CD14-positive monocyte (primary cell): ENCODE measurements at regions not wholly inside any gene's neighbourhood (a gene's known extent, or its start where the extent isn't known, plus 50 kb on each side); places are given as distances from the start of the nearest gene placed in this dataset.

Source experiments
- DNase-seq, 3 donors: peaks; one replicate each; pipeline ENCODE4 v3.0.0-alpha.2; 2011 to 2022
- H2AFZ ChIP-seq: 2 replicates; pipeline ENCODE4 v1.6.0; 2012; ENCODE audit warnings: mild to moderate bottlenecking, low read depth, low read length, inconsistent platforms; ENCODE audit not compliant: insufficient read depth, poor library complexity, severe bottlenecking
- H3K27ac ChIP-seq, 2 donors: 1 replicate in 1 of 2; 2 replicates in 1 of 2; pipeline ENCODE4 v1.5.1; 2012 to 2013; ENCODE audit warnings: low read length in 2 of 2, control low read depth in 1 of 2, inconsistent platforms in 1 of 2, low read depth in 1 of 2, mild to moderate bottlenecking in 1 of 2
- H3K27me3 ChIP-seq, 2 donors: one replicate each; pipeline versions ENCODE4 v1.6.0 to v1.6.1; 2011 to 2013; ENCODE audit warnings: low read length in 2 of 2; ENCODE audit not compliant: control insufficient read depth in 2 of 2, insufficient read depth in 2 of 2
- H3K36me3 ChIP-seq, 2 donors: replicated peaks in 1 of 2; 1 replicate in 1 of 2; 2 replicates in 1 of 2; pipeline versions ENCODE4 v1.5.1 to v1.6.1; 2012 to 2013; ENCODE audit warnings: low read length in 2 of 2, control low read depth in 1 of 2, inconsistent platforms in 1 of 2, mild to moderate bottlenecking in 1 of 2; ENCODE audit not compliant: insufficient read depth in 2 of 2, control insufficient read depth in 1 of 2
- H3K4me1 ChIP-seq, 2 donors: 1 replicate in 1 of 2; 2 replicates in 1 of 2; pipeline versions ENCODE4 v1.5.1 to v1.6.1; 2012 to 2013; ENCODE audit warnings: low read length in 2 of 2, control low read depth in 1 of 2, inconsistent platforms in 1 of 2, mild to moderate bottlenecking in 1 of 2, moderate library complexity in 1 of 2; ENCODE audit not compliant: insufficient read depth in 2 of 2, control insufficient read depth in 1 of 2
- H3K4me2 ChIP-seq: replicated peaks from 2 replicates; pipeline ENCODE3; 2012; ENCODE audit warnings: low read length, moderate library complexity, mild to moderate bottlenecking; ENCODE audit not compliant: poor library complexity, severe bottlenecking; ENCODE audit errors: extremely low read depth
- H3K4me3 ChIP-seq, 3 experiments: fragments of 200-600 bp in 1 of 3; sonication (generic) in 1 of 3; replicated peaks in 1 of 3; 1 replicate in 2 of 3; 2 replicates in 1 of 3; pipeline ENCODE4 v1.5.1; 2011 to 2013; ENCODE audit warnings: low read length in 3 of 3, mild to moderate bottlenecking in 3 of 3, control low read depth in 2 of 3, low read depth in 2 of 3, inconsistent platforms in 1 of 3, moderate library complexity in 1 of 3
- H3K79me2 ChIP-seq: 2 replicates; pipeline ENCODE4 v1.6.0; 2012; ENCODE audit warnings: mild to moderate bottlenecking, control low read depth, inconsistent platforms, low read length, moderate library complexity; ENCODE audit not compliant: insufficient read depth
- H3K9ac ChIP-seq: 2 replicates; pipeline ENCODE4 v1.6.0; 2017; ENCODE audit warnings: low read length, mild to moderate bottlenecking; ENCODE audit not compliant: insufficient read depth, poor library complexity, severe bottlenecking
- H3K9me3 ChIP-seq, 2 donors: replicated peaks in 1 of 2; 1 replicate in 1 of 2; 2 replicates in 1 of 2; pipeline versions ENCODE4 v1.5.1 to v1.6.1; 2012 to 2013; ENCODE audit warnings: low read length in 2 of 2, control low read depth in 1 of 2; ENCODE audit not compliant: control insufficient read depth in 1 of 2, insufficient read depth in 1 of 2
- H4K20me1 ChIP-seq: 2 replicates; pipeline ENCODE4 v1.6.0; 2012; ENCODE audit warnings: mild to moderate bottlenecking, low read length, control low read depth, moderate library complexity; ENCODE audit not compliant: insufficient read depth
- H3K27ac Mint-ChIP-seq, 7 donors: one replicate each; pipeline ENCODE4 v1.8.0; 2020; ENCODE audit warnings: mild to moderate bottlenecking in 7 of 7, mixed read lengths in 7 of 7, moderate library complexity in 6 of 7, inconsistent platforms in 2 of 7
- H3K27me3 Mint-ChIP-seq, 3 donors: one replicate each; pipeline ENCODE4 v1.8.0; 2021 to 2022; ENCODE audit warnings: low read depth in 3 of 3, mild to moderate bottlenecking in 3 of 3, mixed read lengths in 3 of 3, moderate library complexity in 3 of 3, inconsistent platforms in 1 of 3
- H3K36me3 Mint-ChIP-seq, 2 donors: one replicate each; pipeline ENCODE4 v1.8.0; 2020; ENCODE audit warnings: mixed read lengths in 2 of 2, inconsistent platforms in 1 of 2, mild to moderate bottlenecking in 1 of 2
- H3K4me1 Mint-ChIP-seq: one replicate; pipeline ENCODE4 v1.8.0; 2020; ENCODE audit warnings: mild to moderate bottlenecking, mixed read lengths
- H3K4me3 Mint-ChIP-seq, 2 donors: one replicate each; pipeline ENCODE4 v1.8.0; 2020; ENCODE audit warnings: mild to moderate bottlenecking in 2 of 2, mixed read lengths in 2 of 2, moderate library complexity in 1 of 2
- H3K9me3 Mint-ChIP-seq, 7 donors: one replicate each; pipeline ENCODE4 v1.8.0; 2020 to 2022; ENCODE audit warnings: mixed read lengths in 7 of 7, mild to moderate bottlenecking in 6 of 7, moderate library complexity in 6 of 7, inconsistent platforms in 2 of 7
- WGBS: methylation state at CpG from one replicate; pipeline ENCODE4 v1.1.5; 2013; ENCODE audit warnings: missing lambda C conversion rate; ENCODE audit not compliant: insufficient coverage; 5-methylcytosine and 5-hydroxymethylcytosine counted together
- intact Hi-C, 2 donors: fragments of 100-400 bp; cut with micrococcal nuclease; formaldehyde crosslinking; loops; one replicate each; pipeline versions ENCODE4 v1.15.0 to v1.15.1; 2023
- TF ChIP-seq, protein P1 (sequence below): fragments of 200-600 bp; IDR thresholded peaks from one replicate; pipeline ENCODE4 v1.8.0; 2022; ENCODE audit warnings: antibody characterized with exemption, mild to moderate bottlenecking

DNA sequence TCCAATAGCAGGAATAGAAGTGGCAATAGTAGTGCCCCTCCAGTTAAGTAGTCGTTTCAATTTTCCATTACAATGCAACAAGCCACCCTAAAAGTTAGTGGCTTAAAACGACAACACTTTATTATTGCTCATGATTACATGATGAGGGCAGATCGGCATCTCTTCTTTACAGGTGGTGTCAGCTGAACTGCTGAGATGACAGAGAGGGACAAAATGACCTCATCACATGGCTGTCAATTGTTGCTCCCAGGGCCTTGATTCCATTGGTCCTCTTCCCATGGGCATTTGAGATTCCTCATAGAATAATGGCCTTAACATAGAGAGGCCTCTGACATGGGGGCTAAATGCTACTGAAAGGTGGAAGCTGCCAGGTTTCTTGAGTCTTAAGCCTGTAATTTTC is 679.8 kb upstream of the KLHL1 start:
- Histone ChIP-seq H2AFZ (no peak overlapping the region), H3K79me2 (no peaks in the 10 kb centered on the region), H3K4me1 (no peaks in the 10 kb centered on the region), H3K36me3 (no peaks in the 10 kb centered on the region), H3K9me3 (no peaks in the 10 kb centered on the region), H3K4me3 (no peak overlapping the region), H3K9ac (no peak overlapping the region), H4K20me1 (no peaks in the 10 kb centered on the region), H3K27ac (no peak overlapping the region), H3K4me2 (no peak overlapping the region), H3K27me3 (no peaks in the 10 kb centered on the region)
- no peaks in the 10 kb centered on the region for H3K4me1 Mint-ChIP-seq
- WGBS: 100% methylated on average over 1 of the region's 3 CpGs
- no peaks in the 10 kb centered on the region for H3K36me3 Mint-ChIP-seq
- TF ChIP-seq, protein P1, sequence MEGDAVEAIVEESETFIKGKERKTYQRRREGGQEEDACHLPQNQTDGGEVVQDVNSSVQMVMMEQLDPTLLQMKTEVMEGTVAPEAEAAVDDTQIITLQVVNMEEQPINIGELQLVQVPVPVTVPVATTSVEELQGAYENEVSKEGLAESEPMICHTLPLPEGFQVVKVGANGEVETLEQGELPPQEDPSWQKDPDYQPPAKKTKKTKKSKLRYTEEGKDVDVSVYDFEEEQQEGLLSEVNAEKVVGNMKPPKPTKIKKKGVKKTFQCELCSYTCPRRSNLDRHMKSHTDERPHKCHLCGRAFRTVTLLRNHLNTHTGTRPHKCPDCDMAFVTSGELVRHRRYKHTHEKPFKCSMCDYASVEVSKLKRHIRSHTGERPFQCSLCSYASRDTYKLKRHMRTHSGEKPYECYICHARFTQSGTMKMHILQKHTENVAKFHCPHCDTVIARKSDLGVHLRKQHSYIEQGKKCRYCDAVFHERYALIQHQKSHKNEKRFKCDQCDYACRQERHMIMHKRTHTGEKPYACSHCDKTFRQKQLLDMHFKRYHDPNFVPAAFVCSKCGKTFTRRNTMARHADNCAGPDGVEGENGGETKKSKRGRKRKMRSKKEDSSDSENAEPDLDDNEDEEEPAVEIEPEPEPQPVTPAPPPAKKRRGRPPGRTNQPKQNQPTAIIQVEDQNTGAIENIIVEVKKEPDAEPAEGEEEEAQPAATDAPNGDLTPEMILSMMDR: no peak
- H3K9me3 Mint-ChIP-seq: no peaks in the 10 kb centered on the region
- intact Hi-C loops: no loop called here
- no peak overlapping the region for H3K4me3 Mint-ChIP-seq
- H3K27me3 Mint-ChIP-seq: no peaks in the 10 kb centered on the region
- no peak for DNase-seq
- no peak overlapping the region for H3K27ac Mint-ChIP-seq

DNA sequence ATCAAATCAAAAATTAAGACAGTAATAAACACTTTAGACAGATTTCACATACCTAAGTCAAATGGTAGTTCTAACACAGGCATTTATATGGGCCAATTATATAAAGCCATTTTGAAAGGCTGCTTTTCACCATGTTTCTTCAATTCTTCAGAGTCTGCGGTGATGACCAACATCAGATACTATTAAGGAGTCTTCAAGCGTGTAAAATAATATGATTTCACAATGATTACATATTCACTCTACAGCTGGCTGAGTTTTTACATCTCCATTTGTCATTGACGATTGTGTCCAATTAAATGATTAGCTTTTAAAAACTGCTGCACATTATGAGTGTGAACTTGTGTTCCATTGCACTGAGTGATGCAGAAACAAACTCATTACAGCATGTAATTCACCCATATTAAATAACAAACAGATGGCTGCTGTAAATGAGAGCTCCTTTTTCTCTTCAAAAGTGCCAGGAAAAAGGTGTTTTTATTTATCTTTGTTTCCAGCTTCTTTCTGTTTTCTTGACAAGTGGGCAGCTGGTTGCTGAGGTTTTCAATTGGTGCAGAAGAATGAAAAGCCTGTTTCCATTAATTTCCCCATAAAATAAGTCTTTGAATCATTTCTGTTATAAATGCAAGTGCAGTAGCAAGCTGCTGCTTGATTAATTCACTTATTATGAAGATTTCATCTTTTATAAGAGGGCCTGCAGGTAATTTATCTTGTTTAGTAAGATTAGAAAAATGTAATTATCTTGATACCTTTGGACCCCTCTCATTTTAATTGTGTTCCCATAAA is 676.1 kb upstream of the KLHL1 start:
- H3K27ac Mint-ChIP-seq: no peak overlapping the region
- H3K4me3 Mint-ChIP-seq: no peak overlapping the region
- Histone ChIP-seq H3K9me3 (no peaks in the 10 kb centered on the region), H2AFZ (no peak overlapping the region), H3K4me3 (no peak overlapping the region), H3K27me3 (no peaks in the 10 kb centered on the region), H3K4me2 (no peak overlapping the region), H3K4me1 (no peaks in the 10 kb centered on the region), H3K79me2 (no peaks in the 10 kb centered on the region), H4K20me1 (no peaks in the 10 kb centered on the region), H3K27ac (no peak overlapping the region), H3K9ac (no peak overlapping the region), H3K36me3 (no peaks in the 10 kb centered on the region)
- DNase-seq: no peak
- intact Hi-C loops: no loop called here
- no CpG with 5 or more reads among the region's 3 CpGs for WGBS
- TF ChIP-seq, protein P1: no peak
- no peaks in the 10 kb centered on the region for H3K9me3 Mint-ChIP-seq
- no peaks in the 10 kb centered on the region for H3K36me3 Mint-ChIP-seq
- no peaks in the 10 kb centered on the region for H3K4me1 Mint-ChIP-seq
- no peaks in the 10 kb centered on the region for H3K27me3 Mint-ChIP-seq
